ENCODE measurements at regions not wholly inside any gene's neighbourhood (a gene's known extent, or its start where the extent isn't known, plus 50 kb on each side); places are given as distances from the start of the nearest gene placed in this dataset.

- no peak overlapping the region for H3K27ac ChIP-seq
- H3K36me3 ChIP-seq: no peaks in the 10 kb centered on the region
- H3K27me3 ChIP-seq: no peaks in the 10 kb centered on the region
- H3K4me1 ChIP-seq: no peaks in the 10 kb centered on the region
- no peak overlapping the region for H3K4me3 ChIP-seq
- H3K9me3 ChIP-seq: no peaks in the 10 kb centered on the region
- DNase-seq (ENCODE audit: low spot score): no peak
- TF ChIP-seq, protein P1, sequence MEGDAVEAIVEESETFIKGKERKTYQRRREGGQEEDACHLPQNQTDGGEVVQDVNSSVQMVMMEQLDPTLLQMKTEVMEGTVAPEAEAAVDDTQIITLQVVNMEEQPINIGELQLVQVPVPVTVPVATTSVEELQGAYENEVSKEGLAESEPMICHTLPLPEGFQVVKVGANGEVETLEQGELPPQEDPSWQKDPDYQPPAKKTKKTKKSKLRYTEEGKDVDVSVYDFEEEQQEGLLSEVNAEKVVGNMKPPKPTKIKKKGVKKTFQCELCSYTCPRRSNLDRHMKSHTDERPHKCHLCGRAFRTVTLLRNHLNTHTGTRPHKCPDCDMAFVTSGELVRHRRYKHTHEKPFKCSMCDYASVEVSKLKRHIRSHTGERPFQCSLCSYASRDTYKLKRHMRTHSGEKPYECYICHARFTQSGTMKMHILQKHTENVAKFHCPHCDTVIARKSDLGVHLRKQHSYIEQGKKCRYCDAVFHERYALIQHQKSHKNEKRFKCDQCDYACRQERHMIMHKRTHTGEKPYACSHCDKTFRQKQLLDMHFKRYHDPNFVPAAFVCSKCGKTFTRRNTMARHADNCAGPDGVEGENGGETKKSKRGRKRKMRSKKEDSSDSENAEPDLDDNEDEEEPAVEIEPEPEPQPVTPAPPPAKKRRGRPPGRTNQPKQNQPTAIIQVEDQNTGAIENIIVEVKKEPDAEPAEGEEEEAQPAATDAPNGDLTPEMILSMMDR (IDR thresholded peaks at IDR 0.05): no peak
Measured at GRCh38 chr12:91563011-91563765, 380.6 kb upstream of the DCN start.

- no peaks in the 10 kb centered on the region for H3K4me1 ChIP-seq
- no peaks in the 10 kb centered on the region for H3K9me3 ChIP-seq
- no peaks in the 10 kb centered on the region for H3K36me3 ChIP-seq
- H3K27me3 ChIP-seq: no peaks in the 10 kb centered on the region
- no peak for DNase-seq (ENCODE audit: low spot score)
- H3K4me3 ChIP-seq: no peak overlapping the region
- no peak overlapping the region for H3K27ac ChIP-seq
- TF ChIP-seq, protein P1 (IDR thresholded peaks at IDR 0.05): no peak
Measured at GRCh38 chr12:91562476-91562875, 379.9 kb upstream of the DCN start.

- H3K4me3 ChIP-seq: no peak overlapping the region
- TF ChIP-seq, protein P1 (IDR thresholded peaks at IDR 0.05): no peak
- DNase-seq (ENCODE audit: low spot score): no peak
- H3K27ac ChIP-seq: no peak overlapping the region
- H3K9me3 ChIP-seq: no peaks in the 10 kb centered on the region
- no peaks in the 10 kb centered on the region for H3K4me1 ChIP-seq
- H3K36me3 ChIP-seq: no peaks in the 10 kb centered on the region
- no peaks in the 10 kb centered on the region for H3K27me3 ChIP-seq
Measured at GRCh38 chr12:91561958-91562325, 379.3 kb upstream of the DCN start.

GRCh38 chr12:91561301-91561957, 378.8 kb upstream of the DCN start:
- Histone ChIP-seq H3K27ac (no peak overlapping the region), H3K4me1 (no peaks in the 10 kb centered on the region), H3K27me3 (no peaks in the 10 kb centered on the region), H3K36me3 (no peaks in the 10 kb centered on the region), H3K4me3 (no peak overlapping the region), H3K9me3 (no peaks in the 10 kb centered on the region)
- TF ChIP-seq, protein P1 (IDR thresholded peaks at IDR 0.05): no peak
- DNase-seq (ENCODE audit: low spot score): no peak

DNA sequence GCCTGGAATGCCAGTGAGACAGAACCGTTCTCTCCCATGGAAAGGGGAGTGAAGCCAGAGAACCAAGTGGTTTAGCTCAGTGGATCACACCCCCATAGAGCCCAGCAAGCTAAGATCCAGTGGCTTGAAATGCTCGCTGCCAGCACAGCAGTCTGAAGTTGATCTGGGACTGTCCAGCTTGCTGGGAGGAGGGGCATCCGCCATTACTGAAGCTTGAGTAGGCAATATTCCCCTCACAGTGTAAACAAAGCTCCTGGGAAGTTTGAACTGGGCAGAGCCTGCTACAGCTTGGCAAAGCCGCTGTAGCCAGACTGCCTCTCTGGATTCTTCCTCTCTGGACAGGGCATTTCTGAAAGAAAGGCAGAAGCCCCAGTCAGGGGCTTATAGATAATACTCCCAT, 374.3 kb upstream of the DCN start:
- H3K27me3 ChIP-seq: no peaks in the 10 kb centered on the region
- TF ChIP-seq, protein P1 (IDR thresholded peaks at IDR 0.05): no peak
- H3K27ac ChIP-seq: no peak overlapping the region
- H3K4me3 ChIP-seq: no peak overlapping the region
- H3K36me3 ChIP-seq: no peaks in the 10 kb centered on the region
- no peaks in the 10 kb centered on the region for H3K9me3 ChIP-seq
- H3K4me1 ChIP-seq: no peaks in the 10 kb centered on the region
- no peak for DNase-seq (ENCODE audit: low spot score)

Measured in right atrium auricular region (tissue), 2 donors.